HCT116 (cell line): ENCODE measurements at regions not wholly inside any gene's neighbourhood (a gene's known extent, or its start where the extent isn't known, plus 50 kb on each side); places are given as distances from the start of the nearest gene placed in this dataset.

Experiments used
- ATAC-seq: fragments of 200-7000 bp; cut with Tn5 transposase; 2 replicates; pipeline ENCODE4 v1.9.1; 2020; ENCODE audit warnings: mild to moderate bottlenecking, moderate library complexity
- BruUV-seq: library from RNA; stranded (reverse); fragments of 400-500 nt; replicated peaks from 2 replicates; lab custom pipeline; 2021; lab: Mats Ljungman, UMichigan
- CTCF ChIA-PET: fragments of 300-600 bp; sonication (Branson Sonifier 250); formaldehyde crosslinking; loops from one replicate; lab custom pipeline; 2021; ENCODE audit warnings: antibody characterized with exemption; lab: Charles Lee
- POLR2A ChIA-PET: fragments of 300-600, 350-600 bp; sonication (Branson Sonifier 250); formaldehyde crosslinking; loops from one replicate; lab custom pipeline; 2021; ENCODE audit warnings: antibody characterized with exemption; lab: Charles Lee
- RAD21 ChIA-PET, 2 experiments: fragments of 300-600 bp; sonication (Branson Sonifier 250); formaldehyde crosslinking; loops; one replicate each; lab custom pipeline; 2023; ENCODE audit warnings: low total read pairs in 2 of 2; ENCODE audit not compliant: uncharacterized antibody in 2 of 2, unreplicated experiment in 2 of 2, low non-redundant PET in 1 of 2; lab: Charles Lee
- DNase-seq: peaks from one replicate; pipeline ENCODE4 v3.0.0-alpha.2; 2010; ENCODE audit warnings: low read depth, low spot score
- H2AFZ ChIP-seq: fragments of 200-600 bp; shearing (Covaris generic), sonication (generic); 2 replicates; pipeline ENCODE4 v1.6.1; 2017; ENCODE audit warnings: low read depth, mixed run types, mixed read lengths, antibody characterized with exemption, low read length; ENCODE audit not compliant: poor library complexity, severe bottlenecking
- H3K27ac ChIP-seq: 2 replicates; pipeline ENCODE4 v1.5.1; 2012; ENCODE audit warnings: low read depth, low read length
- H3K27me3 ChIP-seq: fragments of 200-600 bp; sonication (generic); 2 replicates; pipeline ENCODE4 v1.6.1; 2016; ENCODE audit warnings: mixed run types, low read length, mixed read lengths; ENCODE audit not compliant: insufficient read depth
- H3K36me3 ChIP-seq, 2 experiments: fragments of 200-500 bp in 1 of 2; fragments of 200-600 bp in 1 of 2; sonication (Bioruptor generic) in 1 of 2; sonication (generic) in 1 of 2; 2 replicates each; pipeline versions ENCODE4 v1.5.1 to v1.6.1; 2014 to 2016; ENCODE audit warnings: low read length in 2 of 2, inconsistent platforms in 1 of 2, mixed read lengths in 1 of 2, mixed run types in 1 of 2; ENCODE audit not compliant: insufficient read depth in 2 of 2, control insufficient read depth in 1 of 2
- H3K4me1 ChIP-seq, 2 experiments: fragments of 200-600 bp in 1 of 2; sonication (generic) in 1 of 2; 2 replicates each; pipeline versions ENCODE4 v1.5.1 to v1.6.1; 2012 to 2017; ENCODE audit warnings: low read length in 2 of 2, inconsistent platforms in 1 of 2, mild to moderate bottlenecking in 1 of 2, mixed read lengths in 1 of 2, mixed run types in 1 of 2, moderate library complexity in 1 of 2; ENCODE audit not compliant: insufficient read depth in 2 of 2, control insufficient read depth in 1 of 2
- H3K4me2 ChIP-seq: fragments of 200-600 bp; sonication (generic); 2 replicates; pipeline ENCODE4 v1.6.1; 2017; ENCODE audit warnings: mixed run types, low read length, mixed read lengths
- H3K4me3 ChIP-seq, 2 experiments: fragments of 200-600 bp in 1 of 2; sonication (generic) in 1 of 2; replicated peaks in 1 of 2; 2 replicates each; pipeline ENCODE4 v1.5.1; 2011 to 2016; ENCODE audit warnings: low read length in 2 of 2, control low read depth in 1 of 2, low read depth in 1 of 2, mild to moderate bottlenecking in 1 of 2, mixed read lengths in 1 of 2, mixed run types in 1 of 2
- H3K79me2 ChIP-seq: fragments of 200-600 bp; sonication (generic); 2 replicates; pipeline ENCODE4 v1.6.1; 2017; ENCODE audit warnings: mild to moderate bottlenecking, mixed run types, low read length, moderate library complexity, mixed read lengths; ENCODE audit not compliant: insufficient read depth
- H3K9ac ChIP-seq: fragments of 200-600 bp; sonication (generic); 2 replicates; pipeline ENCODE4 v1.6.1; 2016; ENCODE audit warnings: low read length, mixed read lengths
- H3K9me2 ChIP-seq: fragments of 200-600 bp; sonication (generic), shearing (Covaris generic); 2 replicates; pipeline ENCODE4 v1.6.1; 2017; ENCODE audit warnings: mixed run types, mild to moderate bottlenecking, moderate library complexity; ENCODE audit not compliant: insufficient read depth
- H3K9me3 ChIP-seq, 2 experiments: fragments of 200-500 bp in 1 of 2; fragments of 200-600 bp in 1 of 2; sonication (Bioruptor generic) in 1 of 2; sonication (generic) in 1 of 2; 2 replicates each; pipeline ENCODE4 v1.6.1; 2014 to 2017; ENCODE audit warnings: low read length in 2 of 2, mixed read lengths in 2 of 2, inconsistent platforms in 1 of 2, low read depth in 1 of 2, mild to moderate bottlenecking in 1 of 2, mixed run types in 1 of 2, moderate library complexity in 1 of 2; ENCODE audit not compliant: control insufficient read depth in 1 of 2, insufficient read depth in 1 of 2
- H4K20me1 ChIP-seq: fragments of 200-600 bp; sonication (generic), shearing (Covaris generic); 2 replicates; pipeline ENCODE4 v1.6.1; 2017; ENCODE audit warnings: mixed run types, mild to moderate bottlenecking, moderate library complexity; ENCODE audit not compliant: insufficient read depth
- CEBPB ChIP-seq: IDR thresholded peaks from 2 replicates; pipeline ENCODE4 v1.6.1; 2012; ENCODE audit warnings: low read depth
- ELF1 ChIP-seq: IDR thresholded peaks from 2 replicates; pipeline ENCODE4 v1.6.1; 2012; ENCODE audit warnings: low read depth, borderline replicate concordance
- EZH2 ChIP-seq: fragments of 200-600 bp; sonication (generic); IDR thresholded peaks from 2 replicates; pipeline ENCODE4 v1.6.1; 2017; ENCODE audit warnings: antibody characterized with exemption, mixed run types
- POLR2A ChIP-seq: IDR thresholded peaks from 2 replicates; pipeline ENCODE4 v1.7.0; 2011; ENCODE audit warnings: borderline replicate concordance; ENCODE audit not compliant: insufficient read depth, insufficient read length; ENCODE audit errors: extremely low read depth
- POLR2AphosphoS5 ChIP-seq: IDR thresholded peaks from 2 replicates; pipeline ENCODE4 v1.6.1; 2011; ENCODE audit warnings: mild to moderate bottlenecking, low read depth, low read length, moderate library complexity
- RAD21 ChIP-seq: IDR thresholded peaks from 2 replicates; pipeline ENCODE4 v1.6.1; 2012; ENCODE audit warnings: low read depth, mild to moderate bottlenecking
- SP1 ChIP-seq: IDR thresholded peaks from 2 replicates; pipeline ENCODE4 v1.6.1; 2012; ENCODE audit warnings: low read depth
- ZFX ChIP-seq: fragments of 450-650 bp; IDR thresholded peaks from 2 replicates; pipeline ENCODE4 v1.6.1; 2017
- intact Hi-C: fragments of 100-400 bp; cut with micrococcal nuclease; formaldehyde crosslinking; loops from 2 replicates; pipeline ENCODE4 v1.10.0; 2022
- TF ChIP-seq, protein P1 (sequence below): IDR thresholded peaks from 2 replicates; pipeline ENCODE4 v1.6.1; 2012

DNA sequence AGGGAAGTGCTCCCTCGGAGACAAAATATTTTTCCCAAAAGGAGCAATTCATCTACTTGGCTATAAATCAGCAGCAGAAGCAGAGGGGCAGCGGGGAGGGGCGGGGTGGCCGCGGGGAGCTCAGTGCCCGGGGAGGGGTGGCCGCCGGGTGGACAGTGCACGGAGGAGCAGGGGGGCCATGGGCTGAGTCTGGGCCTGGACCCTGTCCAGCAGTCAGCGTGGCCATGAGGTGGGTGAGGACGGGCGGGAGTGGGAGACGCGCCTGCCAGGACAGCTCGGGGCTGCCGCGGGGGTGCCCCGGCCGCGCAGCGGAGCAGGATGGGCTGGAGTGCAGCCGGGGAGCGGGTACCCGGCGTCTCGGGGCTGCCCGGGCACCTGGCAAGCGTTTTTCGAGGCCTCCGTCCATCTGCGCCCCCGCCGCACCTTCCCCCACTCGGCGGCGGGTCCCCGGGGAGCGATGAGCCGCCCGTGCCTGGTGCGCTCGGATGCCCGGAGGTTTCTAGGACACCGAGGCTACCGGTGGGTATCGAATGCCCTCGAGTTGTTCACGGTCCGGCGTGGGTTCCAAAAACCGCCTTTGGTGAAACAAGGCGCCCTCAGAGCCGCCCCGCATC, 229.5 kb downstream of the THBS2 start:
- no TSS peak for BruUV-seq
- no peaks in the 10 kb centered on the region for H3K9me2 ChIP-seq
- H3K27me3 ChIP-seq = no peaks in the 10 kb centered on the region
- H3K4me1 ChIP-seq = no peaks in the 10 kb centered on the region
- no peak overlapping the region for H3K27ac ChIP-seq
- no peak overlapping the region for H3K4me3 ChIP-seq
- ChIA-PET RAD21 (no interaction called here), CTCF (no interaction called here), POLR2A (no interaction called here)
- H3K79me2 ChIP-seq = no peaks in the 10 kb centered on the region
- no peaks in the 10 kb centered on the region for H3K9me3 ChIP-seq
- ATAC-seq (no peak), DNase-seq (no peak)
- H2AFZ ChIP-seq = no peak overlapping the region
- H3K36me3 ChIP-seq = no peaks in the 10 kb centered on the region
- TF ChIP-seq RAD21 (no peak), POLR2A (no peak), CEBPB (no peak), ELF1 (no peak), POLR2AphosphoS5 (no peak)
- intact Hi-C loops = no loop called here
- H3K9ac ChIP-seq = no peak overlapping the region
- H3K4me2 ChIP-seq = no peak overlapping the region
- no peaks in the 10 kb centered on the region for H4K20me1 ChIP-seq

DNA sequence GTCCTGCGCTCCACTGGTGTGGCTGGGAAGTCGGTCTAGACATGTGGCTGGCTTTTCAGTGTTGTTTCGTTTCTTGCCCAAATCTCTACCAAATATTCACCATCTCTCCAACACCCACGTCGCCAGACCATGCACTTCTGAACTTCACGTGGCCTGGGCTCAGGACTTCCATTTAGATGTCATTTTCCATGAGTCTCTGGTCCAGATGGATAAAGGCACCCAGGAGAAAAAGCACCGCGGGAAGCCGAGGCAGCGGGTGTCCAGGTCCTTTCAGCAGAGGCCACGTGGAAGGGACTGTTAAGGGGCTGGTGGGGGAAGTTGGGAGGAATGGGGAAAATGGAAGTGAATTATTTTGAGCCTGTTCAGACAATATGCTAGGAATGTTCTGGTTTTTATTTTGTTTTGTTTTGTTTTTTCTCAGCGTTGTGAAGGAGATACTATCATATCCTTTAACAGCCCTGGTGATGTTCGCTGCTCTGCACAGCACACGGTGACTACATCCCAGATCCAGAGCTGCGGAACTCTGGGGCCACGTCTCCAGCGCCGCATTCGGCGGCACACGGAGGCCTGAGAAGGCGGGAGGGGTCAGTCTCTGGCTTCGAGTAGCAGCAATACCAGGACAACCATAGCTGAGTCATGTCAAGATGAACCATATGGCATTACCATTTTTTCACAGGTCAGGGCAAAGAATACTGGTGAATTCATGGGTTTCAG, 230.3 kb downstream of the THBS2 start:
- Histone ChIP-seq H3K9me2 (no peaks in the 10 kb centered on the region), H3K4me3 (no peak overlapping the region), H3K9ac (no peak overlapping the region), H3K4me2 (no peak overlapping the region), H3K27ac (no peak overlapping the region), H3K27me3 (no peaks in the 10 kb centered on the region)
- RAD21 ChIA-PET = no interaction called here
- BruUV-seq = no TSS peak
- POLR2A ChIA-PET = no interaction called here
- no peak for ATAC-seq
- CTCF ChIA-PET = no interaction called here
- TF ChIP-seq ZFX (no peak), EZH2 (no peak), ELF1 (no peak), POLR2A (no peak), SP1 (no peak)
- TF ChIP-seq, protein P1, sequence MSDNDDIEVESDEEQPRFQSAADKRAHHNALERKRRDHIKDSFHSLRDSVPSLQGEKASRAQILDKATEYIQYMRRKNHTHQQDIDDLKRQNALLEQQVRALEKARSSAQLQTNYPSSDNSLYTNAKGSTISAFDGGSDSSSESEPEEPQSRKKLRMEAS = no peak
- TF ChIP-seq, all 23 proteins: peak for 0
- Histone ChIP-seq H3K4me1 (no peaks in the 10 kb centered on the region), H2AFZ (no peak overlapping the region), H4K20me1 (no peaks in the 10 kb centered on the region), H3K9me3 (no peaks in the 10 kb centered on the region), H3K79me2 (no peaks in the 10 kb centered on the region), H3K36me3 (no peaks in the 10 kb centered on the region)
- DNase-seq = no peak
- intact Hi-C loops = no loop called here
